HG02870 (cell line): ENCODE measurements at regions not wholly inside any gene's neighbourhood (a gene's known extent, or its start where the extent isn't known, plus 50 kb on each side); places are given as distances from the start of the nearest gene placed in this dataset.

Source experiments
- ATAC-seq: cut with Tn5 transposase; IDR thresholded peaks from one replicate; pipeline ENCODE4 v1.9.1; 2021; ENCODE audit warnings: mild to moderate bottlenecking, moderate library complexity; ENCODE audit not compliant: unreplicated experiment

DNA sequence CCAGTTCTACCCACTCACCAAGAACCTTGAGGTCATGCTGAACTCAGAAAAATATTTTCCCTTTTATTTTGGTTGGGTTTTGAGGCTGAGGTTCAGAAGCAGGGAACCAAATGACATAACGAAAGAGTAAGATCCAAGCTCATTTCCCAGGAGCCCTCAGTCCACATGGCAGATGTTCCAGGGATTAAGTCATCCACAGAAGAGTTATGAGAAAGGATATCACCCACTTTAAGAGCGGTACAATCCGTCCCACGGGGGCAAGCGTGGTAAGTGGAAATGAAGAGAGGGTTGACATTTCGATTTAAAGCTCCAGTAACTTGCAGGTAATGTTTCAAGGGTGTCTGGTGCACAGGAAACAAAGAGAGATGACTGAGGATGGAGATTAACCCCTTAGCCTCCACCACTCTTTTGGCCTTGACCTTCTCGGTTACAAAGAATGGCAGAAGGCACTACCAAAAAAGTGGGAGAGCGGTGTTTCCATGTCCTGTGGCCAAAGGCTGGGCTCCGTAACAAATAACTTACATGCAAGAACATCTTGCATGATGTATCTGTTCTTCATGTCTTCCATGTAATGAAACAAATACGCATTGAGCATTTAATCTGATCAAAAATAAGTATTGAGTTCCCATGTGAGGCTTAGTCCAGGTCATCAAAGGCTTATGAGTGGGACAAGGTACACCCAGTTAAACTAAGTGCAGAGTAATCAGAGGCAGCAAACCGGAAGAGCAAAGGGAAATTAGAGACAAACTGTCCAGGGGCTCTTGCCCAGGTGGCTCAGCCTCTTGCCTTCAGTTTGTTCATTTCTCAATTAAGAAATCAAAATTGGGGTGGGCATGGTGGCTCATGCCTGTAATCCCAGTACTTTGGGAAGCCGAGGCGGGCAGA is 241.4 kb downstream of the TOMM20 start:
- no peak for ATAC-seq

DNA sequence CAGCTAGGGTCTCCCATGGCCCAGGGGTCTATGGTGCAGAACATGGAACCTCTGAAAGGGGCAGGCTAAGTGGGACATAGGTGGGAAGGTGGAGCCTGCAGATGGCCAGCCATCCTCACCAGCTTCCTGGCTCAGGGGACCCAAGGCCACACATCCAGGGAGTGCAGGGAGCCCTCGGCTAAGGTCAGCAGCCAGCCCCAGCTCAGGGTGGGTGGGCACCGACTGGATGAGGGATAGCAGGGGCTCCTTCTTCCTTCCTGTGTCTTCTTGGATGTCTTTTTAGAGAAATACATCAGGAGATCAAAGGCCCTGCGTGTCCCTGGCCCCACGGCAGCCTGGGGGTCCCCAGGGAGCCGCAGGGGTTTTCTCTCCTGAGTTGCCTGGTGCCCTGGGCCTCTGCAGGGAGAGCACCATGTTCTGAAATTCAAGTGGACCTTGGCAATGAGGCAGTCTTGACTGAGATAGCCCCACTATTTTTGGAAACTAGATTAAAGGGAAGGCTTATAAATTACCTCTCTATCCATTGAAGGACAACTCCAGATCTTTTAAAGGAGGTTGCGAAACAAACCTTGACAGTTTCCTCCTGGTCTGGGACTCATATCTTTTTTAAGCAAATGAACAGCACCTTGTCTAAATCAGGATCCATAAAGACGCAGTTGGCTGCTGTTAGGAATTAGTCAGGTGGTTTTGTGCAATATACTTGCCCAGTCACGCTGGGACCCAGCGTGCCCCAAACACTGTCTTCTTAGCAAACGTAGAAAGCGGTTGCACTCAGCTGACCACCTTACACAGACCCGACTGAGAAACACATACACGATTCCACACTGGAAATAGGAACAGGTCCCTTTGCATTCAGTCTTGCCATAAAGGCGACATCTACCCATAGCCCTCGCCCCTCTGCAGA is 242.3 kb downstream of the TOMM20 start:
- ATAC-seq = no peak

DNA sequence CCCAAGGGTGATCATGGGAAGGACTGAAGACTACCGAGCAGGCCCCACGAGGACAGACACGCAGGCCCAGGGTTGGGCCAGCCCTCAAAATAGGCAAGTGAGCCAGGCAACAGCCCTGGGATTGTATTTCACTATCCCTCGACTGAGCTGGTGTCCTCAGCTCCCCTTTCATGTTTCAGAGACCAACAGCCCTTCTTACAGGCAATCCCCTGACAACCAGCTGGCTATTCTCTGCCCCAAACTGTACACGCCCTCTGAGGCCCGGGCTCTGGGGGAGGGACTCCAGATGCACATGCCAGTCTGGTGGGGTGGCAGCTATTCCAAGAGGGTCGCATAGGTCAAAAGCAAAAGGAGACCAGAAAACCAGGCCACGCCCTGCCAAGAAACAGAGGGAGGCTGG is 243.0 kb downstream of the TOMM20 start:
- ATAC-seq = no peak

DNA sequence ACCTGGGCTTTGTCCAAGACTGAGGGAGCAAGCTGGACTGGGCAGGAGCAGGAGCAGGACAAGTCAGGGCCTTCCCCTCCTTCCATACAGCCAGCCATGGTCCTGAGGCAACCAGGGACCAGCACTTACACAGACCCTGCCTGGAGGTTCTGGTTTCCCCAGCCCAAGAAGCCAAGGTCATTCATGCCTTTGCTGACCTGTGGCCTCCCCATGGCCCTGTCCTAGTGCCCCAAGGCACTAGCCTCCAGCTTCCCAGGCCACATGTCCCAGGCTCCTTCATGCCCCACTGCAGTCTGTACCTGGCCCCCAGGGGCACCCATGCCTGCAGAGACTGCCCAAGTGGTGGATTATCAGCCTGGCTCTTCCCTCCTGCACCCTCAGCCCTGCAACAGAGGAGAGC is 243.9 kb downstream of the TOMM20 start:
- no peak for ATAC-seq

DNA sequence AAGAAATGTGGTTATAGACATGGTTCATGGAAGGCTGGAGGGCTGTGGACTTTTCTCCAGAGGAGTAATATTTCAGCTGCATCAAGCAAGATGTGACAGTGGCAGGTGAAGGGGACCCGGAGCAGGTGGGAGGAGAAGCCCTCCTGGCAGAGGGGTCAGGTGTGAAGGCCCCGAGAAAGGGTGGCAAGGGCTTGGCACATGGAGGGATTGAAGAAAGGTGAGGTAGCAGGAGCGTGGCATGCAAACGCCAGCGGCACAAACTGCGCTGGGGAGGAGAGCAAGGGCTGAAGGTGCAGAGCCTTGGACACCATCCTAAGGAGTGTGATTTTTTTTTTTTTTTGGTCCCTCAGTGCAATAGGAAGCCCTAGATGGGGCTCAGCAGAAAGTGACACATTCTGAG is 244.6 kb downstream of the TOMM20 start:
- no peak for ATAC-seq

DNA sequence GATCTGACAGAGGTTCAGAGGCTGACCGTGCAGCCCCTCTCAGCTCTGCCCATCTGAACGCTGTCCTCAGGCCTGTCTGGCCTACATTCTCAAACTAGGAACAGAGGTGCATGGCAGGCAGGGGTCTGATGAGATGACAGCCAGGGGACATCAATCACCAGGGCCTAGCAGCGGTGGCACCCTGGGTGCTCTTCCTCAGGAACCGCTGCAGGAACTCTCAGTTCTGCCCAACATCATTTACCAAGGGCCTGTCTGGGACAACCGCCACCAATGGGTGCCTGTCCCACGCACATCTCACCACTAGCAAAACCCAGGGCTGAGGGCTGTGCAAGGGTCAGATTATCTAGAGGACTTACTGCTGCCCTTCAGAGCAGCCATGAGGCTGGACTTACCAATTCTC is 245.7 kb downstream of the TOMM20 start:
- no peak for ATAC-seq

DNA sequence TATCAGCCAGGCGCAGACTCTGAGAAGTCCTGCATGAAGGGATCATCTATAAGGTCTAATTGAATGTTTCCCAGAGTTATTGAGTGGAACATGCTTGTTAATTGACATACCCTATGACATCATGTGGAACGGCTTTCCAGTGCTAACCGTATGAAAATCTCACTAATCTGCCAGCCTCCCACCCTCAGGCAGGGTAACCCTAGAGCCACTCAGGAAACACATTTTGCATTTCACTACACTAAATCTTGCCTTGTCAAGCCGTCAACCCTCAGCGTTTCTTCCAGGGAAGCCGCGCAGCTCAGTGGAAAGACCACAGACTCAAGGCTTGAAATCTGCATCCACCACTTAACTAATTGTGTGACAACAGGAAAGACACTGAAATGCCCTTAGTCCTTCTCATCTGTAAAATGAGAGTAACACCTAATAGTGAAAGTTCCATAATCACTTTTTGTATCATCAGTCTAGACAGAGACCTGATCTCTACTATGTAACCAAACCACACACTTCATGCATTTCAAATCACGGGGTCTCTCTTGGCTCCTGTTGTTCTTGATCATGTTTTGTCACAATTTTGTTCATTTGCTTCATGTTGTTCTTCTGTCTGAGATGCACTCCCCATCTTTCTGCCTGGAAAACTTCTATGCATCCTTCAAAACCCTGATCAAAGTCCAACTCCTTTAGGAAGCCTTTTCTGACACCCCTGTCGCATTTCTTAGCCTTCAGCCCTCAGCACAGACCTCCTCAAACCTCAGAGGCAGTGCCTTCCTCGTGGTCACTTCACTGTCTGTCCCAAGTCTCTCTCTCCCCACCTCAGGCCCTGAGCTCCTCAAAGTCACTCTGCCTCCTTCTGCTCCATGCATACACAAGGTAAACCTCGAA is 246.5 kb downstream of the TOMM20 start:
- ATAC-seq = peak; percentile 92

DNA sequence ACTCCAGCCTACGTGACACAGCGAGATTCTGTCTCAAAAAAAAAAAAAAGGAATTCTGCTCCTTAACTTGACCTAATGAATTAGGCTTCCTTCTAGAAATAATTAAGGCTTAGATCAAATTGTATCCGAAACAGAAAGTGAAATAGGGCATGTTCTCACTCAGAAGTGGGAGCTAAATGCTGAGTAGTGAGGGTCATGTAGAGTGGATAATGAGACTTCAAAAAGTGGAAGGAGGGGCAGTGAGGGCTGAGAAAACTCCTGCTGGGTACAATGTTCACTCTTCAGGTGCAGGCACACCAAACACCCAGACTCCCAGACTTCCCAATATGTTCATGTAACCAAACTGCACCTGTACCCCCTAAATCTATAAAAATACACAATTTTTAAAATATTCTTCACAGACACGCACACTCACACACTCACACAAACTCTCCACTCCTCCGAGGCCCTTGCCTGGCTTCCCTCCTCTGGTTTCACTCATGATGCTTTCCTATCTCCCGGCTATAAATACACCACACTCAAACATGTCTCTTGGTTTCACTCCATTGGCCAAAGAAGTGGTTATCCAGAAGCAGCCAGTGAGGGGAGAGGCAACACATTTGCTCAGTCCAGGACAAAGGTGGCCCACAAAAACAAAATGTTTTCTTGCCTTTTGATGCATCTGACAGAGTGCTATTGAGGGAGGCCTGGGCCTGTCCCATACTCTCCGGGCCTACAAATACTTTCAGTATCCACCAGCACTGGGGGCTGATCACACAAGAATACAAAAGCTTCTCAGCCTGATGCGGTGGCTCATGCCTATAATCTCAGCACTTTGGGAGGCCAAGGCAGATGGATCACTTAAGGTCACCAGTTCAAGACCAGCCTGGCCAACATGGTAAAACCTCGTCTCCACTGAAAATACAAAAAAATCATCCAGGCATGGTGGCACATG is 249.2 kb downstream of the TOMM20 start:
- no peak for ATAC-seq

DNA sequence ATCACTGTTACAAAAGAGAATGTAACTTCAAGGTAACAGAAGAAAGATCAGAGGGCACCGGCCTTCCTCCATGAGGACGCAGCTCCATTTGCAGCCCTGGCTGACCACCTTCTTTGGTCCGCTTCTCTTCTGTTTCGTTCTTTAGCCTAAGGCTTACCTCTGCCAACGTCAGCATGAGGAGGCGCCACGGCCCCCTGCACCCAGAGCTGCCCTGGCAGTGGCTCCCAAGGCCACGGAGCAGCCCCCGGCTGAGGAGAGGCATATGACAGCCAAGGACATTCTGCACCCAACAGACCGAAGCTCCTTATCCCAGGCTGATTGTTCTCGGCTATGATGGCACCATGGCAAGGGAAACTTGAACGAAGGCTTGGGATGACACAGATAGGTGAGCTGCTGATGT is 250.3 kb downstream of the TOMM20 start:
- ATAC-seq = no peak

DNA sequence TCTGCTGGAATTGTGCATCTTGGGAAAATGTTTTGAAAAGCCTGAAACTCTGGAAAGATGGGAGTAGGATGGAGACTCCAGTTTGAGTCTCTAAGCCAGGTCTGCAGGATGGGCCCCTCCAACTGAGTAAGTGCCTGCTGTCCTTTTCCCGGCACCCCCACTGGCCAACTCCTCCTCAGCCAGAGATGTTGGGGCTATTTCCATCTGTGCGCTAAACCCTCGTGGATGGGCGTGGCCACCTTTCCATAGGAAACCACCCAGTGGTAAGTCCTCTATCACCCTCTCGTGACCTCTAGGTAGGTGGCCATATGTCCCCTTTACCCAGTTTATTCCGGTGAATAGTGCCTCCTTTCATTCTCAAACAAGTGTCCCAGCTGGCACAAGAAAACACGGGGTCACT is 250.9 kb downstream of the TOMM20 start:
- ATAC-seq = no peak

DNA sequence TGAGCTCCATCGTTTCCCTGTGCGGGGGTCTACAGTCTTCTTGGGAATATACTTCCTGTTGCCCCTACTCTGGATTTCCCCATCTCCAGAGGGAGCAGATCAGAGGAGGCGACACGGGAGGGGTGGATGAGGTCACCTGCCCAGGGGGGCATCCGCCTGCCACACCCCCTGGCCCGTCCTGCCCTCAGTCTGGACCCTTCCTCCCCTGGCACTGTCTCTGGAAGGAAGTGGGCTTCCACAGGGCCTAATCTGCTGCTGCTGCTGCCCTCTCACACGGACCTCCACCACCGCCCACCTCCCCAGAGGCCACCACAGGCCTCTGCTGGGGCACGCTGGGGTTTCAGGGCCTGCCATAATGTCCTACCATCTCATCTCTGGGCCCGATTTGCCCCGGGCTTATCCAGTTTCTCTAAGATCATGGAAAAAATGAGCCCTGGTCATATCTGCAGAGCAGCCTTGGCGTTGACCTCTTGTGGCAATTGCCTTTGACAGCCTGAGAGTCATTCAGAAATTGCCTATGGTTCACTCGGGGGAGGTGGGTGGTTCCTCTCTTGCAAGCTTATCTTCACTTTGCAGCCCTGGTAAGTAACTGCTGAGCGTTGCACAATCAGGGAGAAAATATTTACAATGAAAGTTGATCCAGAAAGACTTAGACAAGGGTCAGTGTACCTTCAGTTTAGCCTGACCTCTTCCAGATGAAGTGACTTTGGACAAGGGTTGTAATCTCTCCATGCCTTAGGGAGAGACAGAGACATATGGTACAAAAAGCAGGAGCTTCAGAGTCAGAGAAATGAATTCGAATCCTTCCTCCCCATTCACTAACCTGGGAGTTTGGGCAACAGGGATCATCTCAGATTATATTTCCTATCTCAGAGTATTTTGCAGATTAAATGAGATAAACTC is 252.4 kb downstream of the TOMM20 start:
- no peak for ATAC-seq

DNA sequence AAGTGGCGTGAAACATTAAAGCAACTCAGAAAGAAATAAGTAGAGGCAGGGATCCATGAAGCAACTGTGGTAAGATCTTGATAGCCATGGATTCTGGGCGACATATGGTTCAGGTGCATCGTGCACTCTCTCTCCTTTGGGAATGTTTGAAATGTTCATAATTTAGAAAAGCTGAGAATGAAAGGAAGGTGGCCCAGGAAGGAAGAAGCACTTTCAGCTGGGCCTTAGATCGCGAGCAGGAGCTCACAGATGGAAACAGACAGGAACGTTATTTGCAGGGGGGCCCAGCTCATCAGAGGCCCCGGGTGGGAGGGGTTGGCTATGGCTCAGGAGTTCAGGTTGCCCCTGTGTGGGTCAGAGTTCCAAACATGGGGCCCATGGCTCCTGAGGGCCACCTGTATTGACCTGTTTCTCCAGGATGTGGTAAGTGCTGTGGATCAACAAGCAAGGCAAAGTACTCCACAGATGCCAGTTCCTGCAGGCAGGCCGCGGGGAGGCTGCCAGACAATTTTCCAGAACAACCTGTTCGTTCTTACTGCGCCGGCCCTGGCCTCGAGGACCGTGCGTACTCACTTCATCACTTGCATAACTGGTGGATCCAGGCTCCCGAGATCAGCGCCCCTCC is 253.2 kb downstream of the TOMM20 start:
- ATAC-seq = no peak

DNA sequence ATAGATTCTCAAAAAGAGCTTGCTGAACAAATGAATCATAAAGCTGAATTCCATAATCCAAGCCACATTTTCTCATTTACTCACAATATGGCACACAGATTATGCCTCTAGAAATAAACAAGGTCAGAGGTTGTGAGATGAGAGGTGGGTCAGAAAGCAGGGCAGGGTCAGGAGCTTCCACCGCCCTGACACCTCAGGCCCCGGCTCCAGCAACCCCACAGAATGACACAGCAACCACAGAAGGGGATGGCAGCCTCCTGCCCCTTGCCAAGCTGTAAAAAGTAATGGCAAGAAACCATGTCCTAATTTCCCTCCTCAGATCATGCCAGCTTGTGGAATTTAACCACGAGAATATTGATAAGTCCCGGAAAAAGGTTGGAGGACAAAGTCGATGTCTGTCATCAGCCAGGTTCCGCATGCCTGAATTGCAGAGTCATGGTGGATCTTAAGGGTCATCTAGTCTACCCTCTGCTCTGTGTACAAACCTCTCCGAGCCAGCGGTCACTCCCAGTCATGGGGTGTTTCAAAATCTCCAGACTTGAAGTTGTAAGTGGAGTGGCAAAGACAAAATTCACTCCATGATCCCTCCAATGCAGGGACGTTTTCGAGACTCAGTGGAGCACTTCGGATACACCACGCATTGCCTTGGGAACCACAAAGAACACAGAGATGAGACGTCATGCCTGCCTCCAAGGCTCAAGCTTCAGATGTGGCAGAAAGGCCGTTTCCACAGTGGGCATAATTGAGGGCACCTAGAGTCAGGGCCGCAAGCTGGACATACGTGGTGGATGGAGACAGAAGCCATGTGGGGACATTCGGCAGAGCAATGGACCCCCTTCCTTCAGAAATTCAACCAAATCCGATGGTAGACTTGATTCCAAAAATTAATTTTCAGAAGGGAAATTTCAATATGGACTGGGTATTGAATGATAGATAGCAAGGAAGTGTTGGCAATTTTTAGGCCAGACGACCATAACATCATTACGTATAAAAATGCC is 254.0 kb downstream of the TOMM20 start:
- ATAC-seq = no peak

DNA sequence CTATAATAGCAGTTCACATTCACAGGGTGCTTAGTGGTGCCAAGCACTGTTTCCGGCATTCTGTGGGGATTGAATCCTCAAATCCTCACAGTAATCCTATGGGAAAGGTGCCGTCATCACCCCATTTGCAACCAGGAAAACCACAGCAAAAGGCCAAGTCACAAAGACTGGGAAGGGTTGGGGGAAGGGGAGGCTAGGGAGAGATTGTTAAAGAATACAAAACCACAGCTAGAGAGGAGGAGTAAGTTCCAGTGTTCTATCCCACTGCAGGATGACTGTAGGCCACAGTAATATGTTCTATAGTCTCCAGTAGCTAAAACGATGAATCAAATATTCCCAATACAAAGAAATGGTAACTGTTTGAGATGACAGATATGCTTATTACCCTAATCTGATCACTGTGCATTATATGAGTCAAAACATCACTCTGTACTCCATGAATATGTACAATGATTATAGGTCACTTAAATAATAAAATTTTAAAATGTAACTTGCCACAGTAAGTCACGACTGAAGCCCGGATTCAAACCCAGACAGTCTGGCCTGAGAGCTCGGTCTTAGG is 256.8 kb downstream of the TOMM20 start:
- ATAC-seq = no peak

DNA sequence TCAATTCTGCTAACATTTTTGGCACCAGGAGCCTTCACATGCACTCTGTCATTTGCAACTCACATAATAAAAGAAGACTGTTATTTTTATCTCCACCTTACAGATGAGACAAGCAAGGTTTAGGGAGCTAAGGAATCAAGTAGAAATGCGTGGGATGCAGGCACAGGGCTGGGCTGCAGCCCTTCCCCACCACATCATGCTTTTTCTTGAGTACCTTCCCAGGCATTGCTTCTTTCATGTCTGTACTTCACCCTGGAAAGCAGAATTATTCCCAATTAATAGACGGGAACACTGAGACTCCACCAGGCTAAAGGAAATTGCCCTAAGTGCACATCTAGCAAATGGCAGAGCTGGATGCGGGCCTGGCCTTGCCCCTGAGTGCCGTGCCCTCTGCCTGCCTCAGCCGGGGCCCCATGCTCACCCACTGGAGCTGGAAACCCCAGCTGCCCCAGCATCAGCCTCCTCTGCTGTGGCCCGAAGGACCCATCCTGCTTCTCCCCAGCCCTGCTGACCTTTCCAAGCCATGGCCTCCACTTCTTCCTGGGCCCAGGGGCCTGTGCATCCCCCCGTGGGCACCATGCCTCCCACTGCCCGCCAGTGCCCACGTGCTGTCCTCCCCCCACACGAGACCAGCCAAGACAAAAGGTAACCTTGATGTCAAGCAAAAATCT is 257.5 kb downstream of the TOMM20 start:
- no peak for ATAC-seq
